ENCODE measurements at regions not wholly inside any gene's neighbourhood (a gene's known extent, or its start where the extent isn't known, plus 50 kb on each side); places are given as distances from the start of the nearest gene placed in this dataset.
"Not testable (repeated sequence)": the region's sequence is repeated elsewhere in the genome, so short reads cannot be mapped to it uniquely, and the experiment has no call there.

DNA sequence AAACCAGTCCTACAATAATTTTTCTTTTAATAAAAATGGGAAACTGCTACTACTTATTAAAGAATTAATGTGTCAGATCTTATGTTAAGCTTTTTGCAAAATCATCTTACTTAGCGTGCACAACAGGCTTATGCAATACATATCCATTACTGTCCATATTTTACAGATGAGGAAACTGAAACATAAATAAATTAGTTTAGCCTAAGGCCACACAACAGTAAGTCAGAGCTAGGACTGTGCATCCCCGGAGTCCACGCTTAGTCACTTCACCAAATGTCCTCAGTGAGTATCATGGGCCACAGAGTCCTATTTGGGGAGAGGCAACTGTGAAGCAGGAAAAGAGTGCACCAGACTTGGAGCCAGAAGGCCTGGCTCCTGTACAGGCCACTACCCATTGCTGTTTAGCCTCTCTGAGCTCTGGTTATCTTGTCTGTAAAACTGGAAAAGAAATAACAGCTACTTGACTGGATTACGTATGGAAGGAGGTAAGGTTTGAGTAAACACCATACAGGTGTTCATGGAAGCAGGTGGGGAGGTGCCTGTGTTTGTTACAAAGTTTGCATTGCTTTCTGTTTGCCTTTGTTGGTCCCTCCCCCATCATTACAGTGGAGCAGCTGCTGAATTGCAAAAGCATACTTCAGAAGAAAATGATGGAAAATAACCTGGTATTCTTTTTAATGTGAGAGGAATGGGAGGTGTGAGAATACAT lies 192.8 kb downstream of the FCRL5 start:
- Histone ChIP-seq H3K4me3 (ENCODE audit: insufficient read depth, low read depth, low read length) (no peak overlapping the region), H3K27ac (ENCODE audit: insufficient read depth, low read depth, low read length, poor library complexity, severe bottlenecking) (no peak overlapping the region), H3K4me1 (ENCODE audit: control insufficient read depth, insufficient read depth, low read length) (no peaks in the 10 kb centered on the region), H3K27me3 (ENCODE audit: control insufficient read depth, insufficient read depth, low read length, poor library complexity, severe bottlenecking) (no peaks in the 10 kb centered on the region), H3K36me3 (ENCODE audit: control insufficient read depth, insufficient read depth, low read length) (no peaks in the 10 kb centered on the region), H3K9me3 (ENCODE audit: control insufficient read depth, low read length) (no peaks in the 10 kb centered on the region)
- 94 to 99% methylated on average over 3 to 4 of the region's 4 CpGs for WGBS, 2 experiments

DNA sequence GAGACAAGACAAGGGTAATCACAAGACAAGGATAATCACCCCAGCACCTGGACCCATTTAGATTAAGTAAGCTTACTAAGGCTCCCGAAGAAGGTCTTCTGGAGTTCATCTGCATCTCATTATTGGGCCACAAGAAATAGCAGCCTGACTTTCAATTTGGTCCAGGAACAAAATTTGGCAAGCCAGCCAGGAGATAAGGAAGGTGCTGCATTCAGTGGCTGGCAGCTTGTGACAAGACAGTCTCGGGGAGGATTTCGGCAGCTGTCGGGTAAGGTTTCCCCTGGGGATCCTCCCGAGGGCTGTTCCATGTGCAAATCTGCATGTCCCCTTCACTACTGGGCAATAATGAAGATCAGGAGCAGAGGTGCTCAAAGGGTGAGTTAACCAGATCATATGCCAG lies 195.2 kb downstream of the FCRL5 start:
- no peak overlapping the region for H3K4me3 ChIP-seq (ENCODE audit: insufficient read depth, low read depth, low read length)
- H3K9me3 ChIP-seq (ENCODE audit: control insufficient read depth, low read length), result no peaks in the 10 kb centered on the region
- H3K27ac ChIP-seq (ENCODE audit: insufficient read depth, low read depth, low read length, poor library complexity, severe bottlenecking), result no peak overlapping the region
- WGBS, 2 experiments, result 92 to 94% methylated on average over 5 of the region's 5 CpGs
- no peaks in the 10 kb centered on the region for H3K4me1 ChIP-seq (ENCODE audit: control insufficient read depth, insufficient read depth, low read length)
- H3K27me3 ChIP-seq (ENCODE audit: control insufficient read depth, insufficient read depth, low read length, poor library complexity, severe bottlenecking), result no peaks in the 10 kb centered on the region
- no peaks in the 10 kb centered on the region for H3K36me3 ChIP-seq (ENCODE audit: control insufficient read depth, insufficient read depth, low read length)

DNA sequence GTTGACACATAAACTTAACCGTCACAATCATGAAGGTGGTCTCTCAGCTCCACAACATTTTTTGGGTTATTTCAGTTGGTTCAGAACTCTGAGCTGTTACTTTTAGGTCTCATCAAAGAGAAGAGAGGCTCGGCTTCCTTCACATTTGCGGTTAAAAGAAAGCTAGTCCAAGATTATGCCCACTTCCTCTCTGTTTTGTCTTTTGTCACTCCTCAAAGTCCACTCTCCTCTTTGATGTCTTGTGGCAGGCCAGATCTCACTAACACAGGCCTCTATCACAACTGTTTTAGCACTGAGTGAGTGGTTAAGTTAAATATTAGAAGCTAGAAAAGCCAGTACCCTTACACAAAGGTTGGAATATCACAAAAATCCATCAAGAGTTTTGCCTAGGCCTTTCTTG lies 195.7 kb downstream of the FCRL5 start:
- Histone ChIP-seq H3K27me3 (ENCODE audit: control insufficient read depth, insufficient read depth, low read length, poor library complexity, severe bottlenecking) (no peaks in the 10 kb centered on the region), H3K27ac (ENCODE audit: insufficient read depth, low read depth, low read length, poor library complexity, severe bottlenecking) (no peak overlapping the region), H3K4me3 (ENCODE audit: insufficient read depth, low read depth, low read length) (no peak overlapping the region), H3K9me3 (ENCODE audit: control insufficient read depth, low read length) (no peaks in the 10 kb centered on the region), H3K4me1 (ENCODE audit: control insufficient read depth, insufficient read depth, low read length) (no peaks in the 10 kb centered on the region), H3K36me3 (ENCODE audit: control insufficient read depth, insufficient read depth, low read length) (no peaks in the 10 kb centered on the region)
- WGBS, 2 experiments, result 93 to 96% methylated on average over 3 of the region's 3 CpGs

DNA sequence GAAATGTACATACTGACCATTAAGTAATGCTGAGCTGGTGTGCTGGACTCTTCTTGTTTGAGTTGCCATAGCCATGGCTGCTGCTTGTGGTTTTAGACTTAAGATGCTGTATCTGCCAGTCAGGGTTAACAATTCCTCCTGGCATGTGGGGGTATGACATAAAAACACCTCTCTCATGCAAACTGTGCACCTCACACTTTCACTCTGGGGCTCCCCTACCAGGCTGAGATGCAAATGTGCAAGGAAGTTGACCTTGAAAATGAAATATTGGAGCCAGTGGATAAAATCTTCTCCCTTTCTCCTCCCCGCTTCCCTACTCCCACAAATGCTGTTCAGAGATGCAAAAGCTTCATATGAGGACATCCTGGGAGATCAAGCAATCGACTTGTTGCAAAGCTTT lies 198.8 kb downstream of the FCRL5 start:
- Histone ChIP-seq H3K27ac (ENCODE audit: insufficient read depth, low read depth, low read length, poor library complexity, severe bottlenecking) (no peak overlapping the region), H3K27me3 (ENCODE audit: control insufficient read depth, insufficient read depth, low read length, poor library complexity, severe bottlenecking) (no peaks in the 10 kb centered on the region), H3K9me3 (ENCODE audit: control insufficient read depth, low read length) (no peaks in the 10 kb centered on the region), H3K4me1 (ENCODE audit: control insufficient read depth, insufficient read depth, low read length) (no peaks in the 10 kb centered on the region), H3K36me3 (ENCODE audit: control insufficient read depth, insufficient read depth, low read length) (no peaks in the 10 kb centered on the region), H3K4me3 (ENCODE audit: insufficient read depth, low read depth, low read length) (no peak overlapping the region)
- 91% methylated on average over 2 of the region's 2 CpGs for WGBS, 2 experiments

GRCh38 chr1:157352817-157353408 lies 199.4 kb downstream of the FCRL5 start:
- H3K27ac ChIP-seq (ENCODE audit: insufficient read depth, low read depth, low read length, poor library complexity, severe bottlenecking), result no peak overlapping the region
- H3K9me3 ChIP-seq (ENCODE audit: control insufficient read depth, low read length), result no peaks in the 10 kb centered on the region
- H3K36me3 ChIP-seq (ENCODE audit: control insufficient read depth, insufficient read depth, low read length), result no peaks in the 10 kb centered on the region
- no peaks in the 10 kb centered on the region for H3K4me1 ChIP-seq (ENCODE audit: control insufficient read depth, insufficient read depth, low read length)
- 83% methylated on average over 1 of the region's 1 CpG for WGBS, 2 experiments
- no peak overlapping the region for H3K4me3 ChIP-seq (ENCODE audit: insufficient read depth, low read depth, low read length)
- H3K27me3 ChIP-seq (ENCODE audit: control insufficient read depth, insufficient read depth, low read length, poor library complexity, severe bottlenecking), result no peaks in the 10 kb centered on the region

GRCh38 chr1:157352216-157352615 lies 200.1 kb downstream of the FCRL5 start:
- H3K4me3 ChIP-seq (ENCODE audit: insufficient read depth, low read depth, low read length), result no peak overlapping the region
- H3K36me3 ChIP-seq (ENCODE audit: control insufficient read depth, insufficient read depth, low read length), result no peaks in the 10 kb centered on the region
- WGBS, 2 experiments, result 92 to 97% methylated on average over 3 of the region's 3 CpGs
- H3K9me3 ChIP-seq (ENCODE audit: control insufficient read depth, low read length), result no peaks in the 10 kb centered on the region
- no peak overlapping the region for H3K27ac ChIP-seq (ENCODE audit: insufficient read depth, low read depth, low read length, poor library complexity, severe bottlenecking)
- no peaks in the 10 kb centered on the region for H3K4me1 ChIP-seq (ENCODE audit: control insufficient read depth, insufficient read depth, low read length)
- H3K27me3 ChIP-seq (ENCODE audit: control insufficient read depth, insufficient read depth, low read length, poor library complexity, severe bottlenecking), result no peaks in the 10 kb centered on the region

DNA sequence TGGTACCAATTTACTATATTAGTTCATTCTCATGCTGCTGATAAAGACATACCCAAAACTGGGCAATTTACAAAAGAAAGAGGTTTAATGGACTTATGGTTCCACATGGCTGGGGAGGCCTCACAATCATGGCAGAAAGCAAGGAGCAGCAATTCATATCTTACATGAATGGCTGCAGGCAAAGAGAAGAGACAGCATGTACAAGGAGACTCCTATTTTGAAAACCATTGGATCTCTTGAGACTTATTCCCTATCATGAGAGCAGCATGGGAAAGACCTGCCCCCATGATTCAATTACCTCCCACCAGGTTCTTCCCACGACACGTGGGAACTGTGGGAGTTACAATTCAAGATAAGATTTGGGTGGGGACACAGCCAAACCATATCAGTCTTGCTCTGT lies 200.5 kb downstream of the FCRL5 start:
- not testable (repeated sequence) for H3K4me3 ChIP-seq (ENCODE audit: insufficient read depth, low read depth, low read length); H3K9me3 ChIP-seq (ENCODE audit: control insufficient read depth, low read length); H3K36me3 ChIP-seq (ENCODE audit: control insufficient read depth, insufficient read depth, low read length); H3K27ac ChIP-seq (ENCODE audit: insufficient read depth, low read depth, low read length, poor library complexity, severe bottlenecking); H3K4me1 ChIP-seq (ENCODE audit: control insufficient read depth, insufficient read depth, low read length); H3K27me3 ChIP-seq (ENCODE audit: control insufficient read depth, insufficient read depth, low read length, poor library complexity, severe bottlenecking)
- 88 to 91% methylated on average over 2 of the region's 2 CpGs for WGBS, 2 experiments

GRCh38 chr1:157348538-157349480 lies 203.5 kb downstream of the FCRL5 start:
- H3K4me1 ChIP-seq (ENCODE audit: control insufficient read depth, insufficient read depth, low read length), result no peaks in the 10 kb centered on the region
- no peaks in the 10 kb centered on the region for H3K9me3 ChIP-seq (ENCODE audit: control insufficient read depth, low read length)
- WGBS, 2 experiments, result 89 to 91% methylated on average over 4 of the region's 4 CpGs
- H3K27me3 ChIP-seq (ENCODE audit: control insufficient read depth, insufficient read depth, low read length, poor library complexity, severe bottlenecking), result no peaks in the 10 kb centered on the region
- H3K4me3 ChIP-seq (ENCODE audit: insufficient read depth, low read depth, low read length), result no peak overlapping the region
- no peaks in the 10 kb centered on the region for H3K36me3 ChIP-seq (ENCODE audit: control insufficient read depth, insufficient read depth, low read length)
- no peak overlapping the region for H3K27ac ChIP-seq (ENCODE audit: insufficient read depth, low read depth, low read length, poor library complexity, severe bottlenecking)

DNA sequence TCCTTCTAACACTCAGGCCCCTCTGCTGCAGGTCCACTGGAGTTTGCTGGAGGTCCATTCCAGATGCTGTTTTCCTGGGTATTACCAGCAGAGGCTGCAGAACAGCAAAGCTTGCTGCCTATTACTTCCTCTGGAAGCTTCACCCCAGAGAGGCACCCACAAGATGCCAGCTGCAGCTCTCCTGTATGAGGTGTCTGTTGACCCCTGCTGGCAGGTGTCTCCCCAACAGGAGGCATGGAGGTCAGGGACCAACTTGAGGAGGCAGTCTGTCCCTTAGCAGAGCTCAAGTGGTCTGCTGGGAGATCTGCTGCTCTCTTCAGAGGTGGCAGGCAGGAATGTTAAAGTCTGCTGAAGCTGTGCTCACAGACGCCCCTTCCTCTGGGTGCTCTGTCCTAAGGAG lies 204.8 kb downstream of the FCRL5 start:
- no peaks in the 10 kb centered on the region for H3K27me3 ChIP-seq (ENCODE audit: control insufficient read depth, insufficient read depth, low read length, poor library complexity, severe bottlenecking)
- H3K36me3 ChIP-seq (ENCODE audit: control insufficient read depth, insufficient read depth, low read length), result no peaks in the 10 kb centered on the region
- no peaks in the 10 kb centered on the region for H3K4me1 ChIP-seq (ENCODE audit: control insufficient read depth, insufficient read depth, low read length)
- H3K27ac ChIP-seq (ENCODE audit: insufficient read depth, low read depth, low read length, poor library complexity, severe bottlenecking), result no peak overlapping the region
- WGBS, 2 experiments, result 94 to 95% methylated on average over 1 of the region's 1 CpG
- H3K9me3 ChIP-seq (ENCODE audit: control insufficient read depth, low read length), result no peaks in the 10 kb centered on the region
- H3K4me3 ChIP-seq (ENCODE audit: insufficient read depth, low read depth, low read length), result no peak overlapping the region

- not testable (repeated sequence) for H3K9me3 ChIP-seq (ENCODE audit: control insufficient read depth, low read length); H3K4me1 ChIP-seq (ENCODE audit: control insufficient read depth, insufficient read depth, low read length); H3K36me3 ChIP-seq (ENCODE audit: control insufficient read depth, insufficient read depth, low read length); H3K27ac ChIP-seq (ENCODE audit: insufficient read depth, low read depth, low read length, poor library complexity, severe bottlenecking); H3K4me3 ChIP-seq (ENCODE audit: insufficient read depth, low read depth, low read length); H3K27me3 ChIP-seq (ENCODE audit: control insufficient read depth, insufficient read depth, low read length, poor library complexity, severe bottlenecking)
- 86 to 89% methylated on average over 1 of the region's 1 CpG for WGBS, 2 experiments
These were observed 199.6 kb upstream of the ETV3 start for GRCh38 chr1:157337785-157338184.
